Stimulated activated CD4-positive, alpha-beta T cell treated with anti-CD3 and anti-CD28 coated beads, Interleukin-12 subunit alpha, Interleukin-12 subunit beta, amount 100 ng/mL, for 4 hours (primary cell): ENCODE measurements at regions not wholly inside any gene's neighbourhood (a gene's known extent, or its start where the extent isn't known, plus 50 kb on each side); places are given as distances from the start of the nearest gene placed in this dataset.
"Not testable (repeated sequence)": the region's sequence is repeated elsewhere in the genome, so short reads cannot be mapped to it uniquely, and the experiment has no call there.

Experiments used
- DNase-seq: peaks from one replicate; pipeline ENCODE4 v3.0.0-alpha.2; 2020

- DNase-seq: no peak
Observed at GRCh38 chr1:43039228-43040055, 80.8 kb upstream of the SLC2A1 start.

- no peak for DNase-seq
Observed at GRCh38 chr1:43038232-43038935, 79.7 kb upstream of the SLC2A1 start.

- DNase-seq: no peak
Observed at GRCh38 chr1:43037466-43037865, 78.8 kb upstream of the SLC2A1 start.

GRCh38 chr1:43036932-43037331 lies 78.3 kb upstream of the SLC2A1 start:
- no peak for DNase-seq

- no peak for DNase-seq
Observed at GRCh38 chr1:43035821-43036741, 77.4 kb upstream of the SLC2A1 start.

GRCh38 chr1:43034778-43035177 lies 76.1 kb upstream of the SLC2A1 start:
- no peak for DNase-seq

GRCh38 chr1:43034195-43034658 lies 75.6 kb upstream of the SLC2A1 start:
- no peak for DNase-seq

GRCh38 chr1:43031316-43032203 lies 72.9 kb upstream of the SLC2A1 start:
- DNase-seq: no peak

- DNase-seq: no peak
Observed at GRCh38 chr1:43024905-43025304, 66.2 kb upstream of the SLC2A1 start.

GRCh38 chr1:43021547-43022474 lies 63.1 kb upstream of the SLC2A1 start:
- no peak for DNase-seq

- no peak for DNase-seq
Observed at GRCh38 chr1:43019226-43019625, 60.6 kb upstream of the SLC2A1 start.

- DNase-seq: no peak
Observed at GRCh38 chr1:43018121-43018520, 59.5 kb upstream of the SLC2A1 start.

GRCh38 chr1:43015269-43015668 lies 56.6 kb upstream of the SLC2A1 start:
- DNase-seq: no peak

- not testable (repeated sequence) for DNase-seq
Observed at GRCh38 chr1:43014579-43014978, 55.9 kb upstream of the SLC2A1 start.

GRCh38 chr1:43011020-43011419 lies 52.4 kb upstream of the SLC2A1 start:
- DNase-seq: no peak

GRCh38 chr1:43009274-43009673 lies 50.6 kb upstream of the SLC2A1 start:
- DNase-seq: no peak

- no peak for DNase-seq
Observed at GRCh38 chr1:43008115-43009060, 49.7 kb upstream of the SLC2A1 start.
